Suprapubic skin (tissue), 4 donors: ENCODE measurements at regions not wholly inside any gene's neighbourhood (a gene's known extent, or its start where the extent isn't known, plus 50 kb on each side); places are given as distances from the start of the nearest gene placed in this dataset.

ENCODE experiments used
- CTCF ChIP-seq, 2 donors: fragments of 200-600 bp in 1 of 2; fragments of 450-650 bp in 1 of 2; sonication (generic) in 1 of 2; IDR thresholded peaks; one replicate each; pipeline ENCODE4 v1.5.1; 2016 to 2019; ENCODE audit warnings: antibody characterized with exemption in 2 of 2, mild to moderate bottlenecking in 1 of 2, moderate library complexity in 1 of 2
- EP300 ChIP-seq: sonication (generic); formaldehyde crosslinking; IDR thresholded peaks from one replicate; pipeline ENCODE4 v1.6.1; 2017; ENCODE audit warnings: antibody characterized with exemption
- POLR2A ChIP-seq, 2 donors: fragments of 450-650 bp; IDR thresholded peaks; one replicate each; pipeline ENCODE4 v1.6.1; 2017; ENCODE audit warnings: antibody characterized with exemption in 2 of 2, mild to moderate bottlenecking in 2 of 2, moderate library complexity in 2 of 2
- POLR2AphosphoS5 ChIP-seq, 3 donors: sonication (generic); formaldehyde crosslinking; IDR thresholded peaks; one replicate each; pipeline ENCODE4 v1.6.1; 2017; ENCODE audit warnings: antibody characterized with exemption in 3 of 3

DNA sequence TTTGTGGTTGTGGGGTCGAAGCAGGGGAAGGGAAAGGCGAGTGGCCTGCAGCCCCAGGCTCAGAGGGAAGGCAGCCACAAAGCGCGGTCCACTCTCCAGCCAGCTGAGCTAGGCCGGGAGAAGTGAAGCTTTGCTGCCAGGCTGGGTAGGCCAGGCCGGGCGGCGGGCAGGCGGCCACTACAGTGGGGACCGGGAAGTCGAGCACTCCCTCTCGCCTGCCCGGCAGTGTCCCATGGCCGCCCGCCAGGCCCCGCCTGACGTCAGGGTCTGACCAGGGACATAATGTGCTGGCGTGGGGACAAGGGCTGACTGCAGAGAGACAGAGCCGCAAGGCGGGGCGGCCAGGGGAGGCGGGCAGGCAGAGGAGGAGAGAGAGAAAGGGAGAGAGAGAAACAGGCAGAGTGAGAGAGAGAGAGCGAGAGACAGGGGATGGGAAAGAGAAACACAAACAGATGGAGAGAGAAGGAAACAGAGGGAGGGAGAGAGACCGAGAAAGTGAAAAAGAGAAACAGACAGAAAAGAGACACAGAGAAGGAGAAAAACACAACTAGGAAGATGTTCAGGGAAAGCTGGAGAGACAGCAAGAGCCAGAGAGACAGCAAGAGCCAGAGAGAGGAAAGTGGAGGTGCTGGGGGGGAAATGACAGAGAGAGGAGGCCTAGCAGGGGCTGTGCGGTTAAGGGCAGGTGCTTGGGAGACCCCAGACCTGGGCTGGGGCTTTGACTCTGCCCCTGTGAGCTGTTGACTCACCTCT lies 94.5 kb upstream of the PTPN1 start:
- peak in 1 of 2 donors; percentile 17 for TF ChIP-seq POLR2A (IDR thresholded peaks at IDR 0.05)
- TF ChIP-seq CTCF (IDR thresholded peaks at IDR 0.05), result no peak
- peak; percentile 99 for TF ChIP-seq EP300
- TF ChIP-seq POLR2AphosphoS5 (IDR thresholded peaks at IDR 0.05), result peak in 2 of 3 donors; percentile 96 to 98
